NOMO-1 (cell line): ENCODE measurements at regions not wholly inside any gene's neighbourhood (a gene's known extent, or its start where the extent isn't known, plus 50 kb on each side); places are given as distances from the start of the nearest gene placed in this dataset.
A peak's percentile ranks its signal among the peaks of the same experiment; 100 is the strongest.
"Not testable (repeated sequence)": the region's sequence is repeated elsewhere in the genome, so short reads cannot be mapped to it uniquely, and the experiment has no call there.

ENCODE experiments used
- DNase-seq, 2 experiments: peaks; one replicate each; lab custom pipeline; 2025; ENCODE audit not compliant: unreplicated experiment in 2 of 2; lab: John Stamatoyannopoulos, UW

GRCh38 chr3:118618247-118619040, 416.2 kb downstream of the IGSF11 start:
- no peak for DNase-seq

- no peak for DNase-seq
Observed at GRCh38 chr3:118626453-118626852, 408.2 kb downstream of the IGSF11 start.

GRCh38 chr3:118628704-118629341, 405.8 kb downstream of the IGSF11 start:
- DNase-seq = peak in 1 of 2 experiments; percentile 0

GRCh38 chr3:118629821-118630220, 404.8 kb downstream of the IGSF11 start:
- no peak for DNase-seq

- DNase-seq = no peak
Observed at GRCh38 chr3:118635711-118636110, 398.9 kb downstream of the IGSF11 start.

GRCh38 chr3:118636841-118637240, 397.8 kb downstream of the IGSF11 start:
- no peak for DNase-seq

GRCh38 chr3:118637846-118638245, 396.8 kb downstream of the IGSF11 start:
- no peak for DNase-seq

- DNase-seq = no peak
Observed at GRCh38 chr3:118641608-118642007, 393.0 kb downstream of the IGSF11 start.

- DNase-seq = no peak
Observed at GRCh38 chr3:118671192-118671591, 363.5 kb downstream of the IGSF11 start.

- peak in 1 of 2 experiments; percentile 12 for DNase-seq
Observed at GRCh38 chr3:118675305-118675704, 359.3 kb downstream of the IGSF11 start.

- DNase-seq = not testable (repeated sequence)
Observed at GRCh38 chr3:118678663-118679062, 356.0 kb downstream of the IGSF11 start.

- no peak for DNase-seq
Observed at GRCh38 chr3:118682921-118683320, 351.7 kb downstream of the IGSF11 start.

GRCh38 chr3:118683636-118684035, 351.0 kb downstream of the IGSF11 start:
- DNase-seq = no peak

- DNase-seq = no peak
Observed at GRCh38 chr3:118688396-118688884, 346.2 kb downstream of the IGSF11 start.

- DNase-seq = no peak
Observed at GRCh38 chr3:118692416-118692815, 342.2 kb downstream of the IGSF11 start.

- no peak for DNase-seq
Observed at GRCh38 chr3:118705487-118706219, 329.0 kb downstream of the IGSF11 start.

GRCh38 chr3:118707991-118708390, 326.7 kb downstream of the IGSF11 start:
- no peak for DNase-seq

- no peak for DNase-seq
Observed at GRCh38 chr3:118710532-118710931, 324.1 kb downstream of the IGSF11 start.

- no peak for DNase-seq
Observed at GRCh38 chr3:118713502-118714207, 321.0 kb downstream of the IGSF11 start.

- DNase-seq = no peak
Observed at GRCh38 chr3:118714800-118715199, 319.8 kb downstream of the IGSF11 start.

- no peak for DNase-seq
Observed at GRCh38 chr3:118729546-118729945, 305.1 kb downstream of the IGSF11 start.
